ENCODE measurements at regions not wholly inside any gene's neighbourhood (a gene's known extent, or its start where the extent isn't known, plus 50 kb on each side); places are given as distances from the start of the nearest gene placed in this dataset.

DNA sequence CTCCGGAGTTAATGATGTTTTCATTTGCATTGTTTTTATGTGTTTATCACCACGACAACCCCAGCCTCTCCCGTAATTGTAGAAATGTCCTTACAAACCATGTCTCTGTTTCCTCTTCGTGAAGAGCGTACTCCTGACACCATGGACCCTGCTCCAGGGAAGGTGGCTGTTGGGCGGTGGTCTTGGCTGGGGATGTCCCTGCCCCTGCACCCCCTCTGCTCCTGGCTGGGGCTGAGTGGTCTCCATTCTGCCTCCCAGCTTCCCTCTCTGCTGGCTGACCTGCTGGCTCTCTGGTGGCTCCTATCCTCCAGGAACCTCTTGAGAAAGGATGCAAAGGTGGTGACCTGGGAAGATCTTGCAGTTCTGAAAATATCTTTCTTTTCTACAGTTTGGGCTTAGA lies 81.1 kb downstream of the ASB1 start:
- TF ChIP-seq, protein P1, sequence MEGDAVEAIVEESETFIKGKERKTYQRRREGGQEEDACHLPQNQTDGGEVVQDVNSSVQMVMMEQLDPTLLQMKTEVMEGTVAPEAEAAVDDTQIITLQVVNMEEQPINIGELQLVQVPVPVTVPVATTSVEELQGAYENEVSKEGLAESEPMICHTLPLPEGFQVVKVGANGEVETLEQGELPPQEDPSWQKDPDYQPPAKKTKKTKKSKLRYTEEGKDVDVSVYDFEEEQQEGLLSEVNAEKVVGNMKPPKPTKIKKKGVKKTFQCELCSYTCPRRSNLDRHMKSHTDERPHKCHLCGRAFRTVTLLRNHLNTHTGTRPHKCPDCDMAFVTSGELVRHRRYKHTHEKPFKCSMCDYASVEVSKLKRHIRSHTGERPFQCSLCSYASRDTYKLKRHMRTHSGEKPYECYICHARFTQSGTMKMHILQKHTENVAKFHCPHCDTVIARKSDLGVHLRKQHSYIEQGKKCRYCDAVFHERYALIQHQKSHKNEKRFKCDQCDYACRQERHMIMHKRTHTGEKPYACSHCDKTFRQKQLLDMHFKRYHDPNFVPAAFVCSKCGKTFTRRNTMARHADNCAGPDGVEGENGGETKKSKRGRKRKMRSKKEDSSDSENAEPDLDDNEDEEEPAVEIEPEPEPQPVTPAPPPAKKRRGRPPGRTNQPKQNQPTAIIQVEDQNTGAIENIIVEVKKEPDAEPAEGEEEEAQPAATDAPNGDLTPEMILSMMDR (IDR thresholded peaks at IDR 0.05; ENCODE audit: borderline replicate concordance, extremely low read depth, low read length, poor library complexity, severe bottlenecking), result no peak
- TF ChIP-seq EZH2 (IDR thresholded peaks at IDR 0.05; ENCODE audit: borderline replicate concordance, low read depth, low read length, severe bottlenecking), result no peak

Measured in DND-41 (cell line).